Loucy (cell line): ENCODE measurements at regions not wholly inside any gene's neighbourhood (a gene's known extent, or its start where the extent isn't known, plus 50 kb on each side); places are given as distances from the start of the nearest gene placed in this dataset.

Experiments
- CTCF ChIP-seq: fragments of 200-600 bp; sonication (generic); conservative IDR thresholded peaks from 2 replicates; pipeline ENCODE4 v1.5.1; 2014; ENCODE audit warnings: mild to moderate bottlenecking, antibody characterized with exemption, low read length
- EZH2phosphoT487 ChIP-seq: fragments of 200-600 bp; IDR thresholded peaks from 2 replicates; pipeline ENCODE4 v1.6.1; 2018; ENCODE audit warnings: antibody characterized with exemption, mild to moderate bottlenecking, moderate library complexity, borderline replicate concordance

GRCh38 chr9:23255346-23255745, 570.7 kb downstream of the ELAVL2 start:
- no peak for TF ChIP-seq CTCF
- TF ChIP-seq EZH2phosphoT487, result no peak
